Adrenal gland (tissue), 9 donors: ENCODE measurements at regions not wholly inside any gene's neighbourhood (a gene's known extent, or its start where the extent isn't known, plus 50 kb on each side); places are given as distances from the start of the nearest gene placed in this dataset.
A peak's percentile ranks its signal among the peaks of the same experiment; 100 is the strongest.

ENCODE experiments used
- DNase-seq, 7 donors: peaks; one replicate each; pipeline ENCODE4 v3.0.0-alpha.2; 2019 to 2020
- H3K27ac ChIP-seq, 5 donors: fragments of 200-600 bp; sonication (generic) in 4 of 5; 1 replicate in 3 of 5; 2 replicates in 2 of 5; pipeline versions ENCODE4 v1.5.1 to v1.8.0; 2016 to 2020; ENCODE audit warnings: mild to moderate bottlenecking in 1 of 5
- H3K27me3 ChIP-seq: fragments of 200-600 bp; 2 replicates; pipeline ENCODE4 v1.8.0; 2021
- H3K36me3 ChIP-seq, 2 donors: fragments of 200-600 bp; replicated peaks in 1 of 2; 1 replicate in 1 of 2; 2 replicates in 1 of 2; pipeline versions ENCODE4 v1.5.1 to v1.8.0; 2018 to 2022
- H3K4me1 ChIP-seq, 2 donors: fragments of 200-600 bp; replicated peaks in 1 of 2; 1 replicate in 1 of 2; 2 replicates in 1 of 2; pipeline versions ENCODE4 v1.5.1 to v1.8.0; 2018 to 2021
- H3K4me3 ChIP-seq, 4 donors: fragments of 200-600 bp; sonication (generic) in 3 of 4; one replicate each; pipeline ENCODE4 v1.5.1; 2016 to 2018
- H3K9me3 ChIP-seq, 3 donors: fragments of 200-600 bp; sonication (generic) in 1 of 3; replicated peaks in 1 of 3; 1 replicate in 2 of 3; 2 replicates in 1 of 3; pipeline versions ENCODE4 v1.5.1 to v1.8.0; 2016 to 2021
- POLR2A ChIP-seq, 2 donors: fragments of 450-650 bp; IDR thresholded peaks; one replicate each; pipeline ENCODE4 v1.6.1; 2017; ENCODE audit warnings: antibody characterized with exemption in 2 of 2, mild to moderate bottlenecking in 2 of 2, moderate library complexity in 1 of 2
- WGBS, 4 donors: extraction: QIAGEN DNeasy Blood & Tissue Kit in 2 of 4; methylation state at CpG; one replicate each; pipeline versions ENCODE4 v1.1.5 to v1.1.7; 2013 to 2017; 5-methylcytosine and 5-hydroxymethylcytosine counted together
- intact Hi-C, 2 donors: fragments of 100-400 bp; cut with DNase I; formaldehyde crosslinking; loops; one replicate each; pipeline versions ENCODE4 v1.14.1 to v1.15.0; 2022 to 2023
- TF ChIP-seq, protein P1 (sequence below), 6 experiments: fragments of 450-650 bp in 4 of 6; fragments of 200-600 bp in 2 of 6; sonication (generic) in 1 of 6; IDR thresholded peaks; 1 replicate in 5 of 6; 2 replicates in 1 of 6; pipeline versions ENCODE4 v1.5.1 to v1.8.0; 2016 to 2021; ENCODE audit warnings: antibody characterized with exemption in 6 of 6, mild to moderate bottlenecking in 2 of 6, moderate library complexity in 1 of 6
- donor health status: healthy with polysubstance abuse.
- donor health status: Bipolar disorder and iron deficiency.
- donor health status: DM: yes; HTN: yes; CAD: no.
- donor health status: DM: no; HTN: no; CAD: no.
- donor health status: DM: no; HTN: no; CAD: no.

- DNase-seq = no peak
- H3K4me3 ChIP-seq = no peak overlapping the region
- H3K4me1 ChIP-seq = no peaks in the 10 kb centered on the region
- no peaks in the 10 kb centered on the region for H3K36me3 ChIP-seq
- TF ChIP-seq, protein P1, sequence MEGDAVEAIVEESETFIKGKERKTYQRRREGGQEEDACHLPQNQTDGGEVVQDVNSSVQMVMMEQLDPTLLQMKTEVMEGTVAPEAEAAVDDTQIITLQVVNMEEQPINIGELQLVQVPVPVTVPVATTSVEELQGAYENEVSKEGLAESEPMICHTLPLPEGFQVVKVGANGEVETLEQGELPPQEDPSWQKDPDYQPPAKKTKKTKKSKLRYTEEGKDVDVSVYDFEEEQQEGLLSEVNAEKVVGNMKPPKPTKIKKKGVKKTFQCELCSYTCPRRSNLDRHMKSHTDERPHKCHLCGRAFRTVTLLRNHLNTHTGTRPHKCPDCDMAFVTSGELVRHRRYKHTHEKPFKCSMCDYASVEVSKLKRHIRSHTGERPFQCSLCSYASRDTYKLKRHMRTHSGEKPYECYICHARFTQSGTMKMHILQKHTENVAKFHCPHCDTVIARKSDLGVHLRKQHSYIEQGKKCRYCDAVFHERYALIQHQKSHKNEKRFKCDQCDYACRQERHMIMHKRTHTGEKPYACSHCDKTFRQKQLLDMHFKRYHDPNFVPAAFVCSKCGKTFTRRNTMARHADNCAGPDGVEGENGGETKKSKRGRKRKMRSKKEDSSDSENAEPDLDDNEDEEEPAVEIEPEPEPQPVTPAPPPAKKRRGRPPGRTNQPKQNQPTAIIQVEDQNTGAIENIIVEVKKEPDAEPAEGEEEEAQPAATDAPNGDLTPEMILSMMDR (IDR thresholded peaks at IDR 0.05) = no peak
- TF ChIP-seq POLR2A (IDR thresholded peaks at IDR 0.05) = no peak
- intact Hi-C loops = no loop called here
- no peaks in the 10 kb centered on the region for H3K9me3 ChIP-seq
- no peaks in the 10 kb centered on the region for H3K27me3 ChIP-seq
- H3K27ac ChIP-seq = no peak overlapping the region
These were observed 58.4 kb upstream of the PROX1 start for GRCh38 chr1:213929398-213929797.

DNA sequence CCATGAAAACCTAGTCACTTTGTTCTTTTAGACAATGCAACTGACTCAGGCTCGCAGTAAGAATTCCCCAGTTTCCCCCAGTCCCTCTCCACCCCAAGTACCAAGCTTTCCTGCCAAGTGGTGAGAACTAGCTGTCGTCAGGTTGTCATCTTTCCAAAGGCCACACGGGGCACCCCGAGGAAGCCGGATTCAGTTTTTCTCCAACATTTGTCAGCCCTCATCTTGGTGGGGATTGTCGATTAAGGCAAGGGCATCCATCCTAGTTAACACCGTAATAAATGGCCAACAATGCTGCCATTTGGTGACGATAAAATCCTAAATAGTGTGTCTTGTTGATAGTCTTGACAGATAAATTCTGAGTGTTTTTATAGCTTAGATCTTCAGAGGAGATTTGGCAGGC, 55.9 kb upstream of the PROX1 start:
- H3K27me3 ChIP-seq = no peaks in the 10 kb centered on the region
- H3K4me1 ChIP-seq = no peaks in the 10 kb centered on the region
- H3K27ac ChIP-seq = no peak overlapping the region
- no peaks in the 10 kb centered on the region for H3K36me3 ChIP-seq
- WGBS, 4 donors = 65 to 71% (median 67%) methylated on average over 8 of the region's 8 CpGs
- TF ChIP-seq, protein P1 (IDR thresholded peaks at IDR 0.05) = no peak
- TF ChIP-seq POLR2A (IDR thresholded peaks at IDR 0.05) = no peak
- no peak overlapping the region for H3K4me3 ChIP-seq
- H3K9me3 ChIP-seq = no peaks in the 10 kb centered on the region
- DNase-seq = no peak
- intact Hi-C loops = no loop called here

DNA sequence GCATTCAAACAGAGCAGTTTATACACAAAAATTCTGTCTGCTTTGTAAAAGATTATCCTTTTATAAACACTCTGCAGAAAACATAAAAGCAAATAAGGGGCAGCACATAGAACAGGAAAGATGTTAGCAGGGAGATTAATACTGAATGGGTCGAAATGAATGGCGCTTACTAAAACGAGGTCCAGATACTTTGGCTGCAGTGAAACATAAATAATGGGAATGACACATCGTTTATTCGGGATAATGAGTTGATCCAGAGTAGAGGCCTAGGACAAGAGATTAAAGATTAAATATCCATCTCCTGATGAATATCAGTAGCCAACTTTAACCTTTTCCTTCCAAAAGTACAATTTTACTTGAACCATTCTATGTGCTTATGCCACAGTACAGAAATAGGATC, 54.4 kb upstream of the PROX1 start:
- Histone ChIP-seq H3K27ac (no peak overlapping the region), H3K36me3 (no peaks in the 10 kb centered on the region), H3K4me3 (no peak overlapping the region), H3K9me3 (no peaks in the 10 kb centered on the region), H3K27me3 (no peaks in the 10 kb centered on the region), H3K4me1 (no peaks in the 10 kb centered on the region)
- DNase-seq = no peak
- WGBS, 4 donors = 66 to 71% (median 68%) methylated on average over 5 of the region's 5 CpGs
- no peak for TF ChIP-seq POLR2A (IDR thresholded peaks at IDR 0.05)
- TF ChIP-seq, protein P1 (IDR thresholded peaks at IDR 0.05) = no peak
- intact Hi-C loops = no loop called here

GRCh38 chr1:213934649-213935048, 53.1 kb upstream of the PROX1 start:
- WGBS, 4 donors = 64 to 69% (median 66%) methylated on average over 5 of the region's 5 CpGs
- peak in 4 of 7 donors; percentile 12 to 30 (median 20) for DNase-seq
- no peaks in the 10 kb centered on the region for H3K9me3 ChIP-seq
- H3K27ac ChIP-seq = no peak overlapping the region
- TF ChIP-seq, protein P1 (IDR thresholded peaks at IDR 0.05) = no peak
- TF ChIP-seq POLR2A (IDR thresholded peaks at IDR 0.05) = no peak
- no peak overlapping the region for H3K4me3 ChIP-seq
- H3K36me3 ChIP-seq = no peaks in the 10 kb centered on the region
- H3K27me3 ChIP-seq = no peaks in the 10 kb centered on the region
- no peaks in the 10 kb centered on the region for H3K4me1 ChIP-seq
- intact Hi-C loops = no loop called here
